ENCODE measurements at regions not wholly inside any gene's neighbourhood (a gene's known extent, or its start where the extent isn't known, plus 50 kb on each side); places are given as distances from the start of the nearest gene placed in this dataset.

- ChIA-PET CTCF (no interaction called here), POLR2A (ENCODE audit: unreplicated experiment) (no interaction called here)
- H3K4me1 ChIP-seq (ENCODE audit: control insufficient read depth, insufficient read depth, low read length): no peaks in the 10 kb centered on the region
- ATAC-seq (ENCODE audit: low read depth) (no peak), DNase-seq (no peak)
- H2AK5ac ChIP-seq (ENCODE audit: low read depth, low read length): no peak overlapping the region
- H3K36me3 ChIP-seq (ENCODE audit: control insufficient read depth, insufficient read depth, low read length): no peaks in the 10 kb centered on the region
- TF ChIP-seq RAD21 (IDR thresholded peaks at IDR 0.05; ENCODE audit: low read length) (no peak), MXI1 (IDR thresholded peaks at IDR 0.05; ENCODE audit: borderline replicate concordance, low read depth, low read length) (no peak)
- no peak overlapping the region for H2AK9ac ChIP-seq (replicated peaks; ENCODE audit: low read depth, low read length, poor library complexity)
- H4K91ac ChIP-seq (ENCODE audit: insufficient read depth, low read depth, low read length): no peak overlapping the region
- no TSS peak for BruUV-seq (replicated peaks)
- no peak overlapping the region for H2BK120ac ChIP-seq (ENCODE audit: low read depth, low read length)
- in situ Hi-C loops (cut with MboI; ENCODE audit: low sequenced_read_pairs): no loop called here
- H4K8ac ChIP-seq (ENCODE audit: low read depth in 2 of 2, low read length in 2 of 2): no peak overlapping the region
- H3K79me1 ChIP-seq (ENCODE audit: low read depth in 1 of 2, low read length in 2 of 2): no peaks in the 10 kb centered on the region
- H2BK15ac ChIP-seq (ENCODE audit: low read depth, low read length): no peak overlapping the region
- H3K9me3 ChIP-seq (ENCODE audit: control insufficient read depth, insufficient read depth, low read length): peaks cover 25% of the 10 kb centered on the region
- no peak overlapping the region for H3K23ac ChIP-seq (ENCODE audit: low read depth, low read length)
- H3K9me1 ChIP-seq (ENCODE audit: insufficient read depth, low read length): no peaks in the 10 kb centered on the region
- no peaks in the 10 kb centered on the region; the same call in 1 of the 2 replicates for H3K27me3 ChIP-seq (ENCODE audit: control insufficient read depth, insufficient read depth, low read length)
- no peak overlapping the region for H3K18ac ChIP-seq (ENCODE audit: low read depth, low read length)
- H4K20me1 ChIP-seq (ENCODE audit: insufficient read depth, low read length): no peaks in the 10 kb centered on the region
- no peak overlapping the region for H2BK20ac ChIP-seq (ENCODE audit: low read depth, low read length)
- no peak overlapping the region for H4K5ac ChIP-seq (ENCODE audit: low read depth, low read length)
- dilution Hi-C loops (cut with HindIII; ENCODE audit: low sequenced_read_pairs, unreplicated experiment): no loop called here
- H3K4ac ChIP-seq (ENCODE audit: low read depth, low read length): no peak overlapping the region
- 69% methylated on average over 11 of the region's 21 CpGs; no CpG with 5 or more reads in 1 of the 2 experiments for WGBS, 2 experiments (ENCODE audit: extremely low coverage in 2 of 2, insufficient read length in 1 of 2)
- no peak overlapping the region for H3K4me2 ChIP-seq (ENCODE audit: low read depth, low read length)
- H3K27ac ChIP-seq (ENCODE audit: insufficient read depth, low read length): no peak overlapping the region
- intact Hi-C loops (cut with micrococcal nuclease): no loop called here
- no peak overlapping the region for H2BK5ac ChIP-seq (ENCODE audit: low read depth, low read length, poor library complexity, severe bottlenecking)
- H3K4me3 ChIP-seq (ENCODE audit: insufficient read depth, low read depth, low read length): no peak overlapping the region
- H3K9ac ChIP-seq (ENCODE audit: low read depth, low read length): no peak overlapping the region
- no peak overlapping the region for H2AFZ ChIP-seq (replicated peaks; ENCODE audit: low read length, poor library complexity)
- no peak overlapping the region for H3K14ac ChIP-seq (replicated peaks; ENCODE audit: low read depth, low read length)
- H3K56ac ChIP-seq (ENCODE audit: extremely low read depth, insufficient read depth, low read length): no peak overlapping the region
Observed at GRCh38 chr22:49664371-49664881, 163.2 kb downstream of the BRD1 start.

Data from IMR-90 (cell line).